ENCODE measurements at regions not wholly inside any gene's neighbourhood (a gene's known extent, or its start where the extent isn't known, plus 50 kb on each side); places are given as distances from the start of the nearest gene placed in this dataset.

DNA sequence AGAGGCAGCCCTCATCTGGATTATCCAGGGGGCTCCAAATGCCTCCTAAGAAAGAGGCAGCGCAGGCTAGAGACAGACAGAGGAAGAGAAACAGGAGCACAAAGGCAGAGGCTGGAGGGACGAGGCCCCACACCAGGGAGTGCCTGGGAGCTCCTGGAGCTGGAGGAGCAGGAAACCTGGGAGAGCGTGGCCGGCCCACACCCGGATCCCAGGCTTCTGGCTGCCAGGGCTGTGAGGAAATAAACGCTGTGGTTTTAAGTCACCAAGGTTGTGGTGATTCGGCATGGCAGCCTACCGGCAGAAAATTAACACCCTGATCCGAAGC, 165.5 kb downstream of the OLFM1 start:
- DNase-seq (ENCODE audit: low read depth) = no peak

DNA sequence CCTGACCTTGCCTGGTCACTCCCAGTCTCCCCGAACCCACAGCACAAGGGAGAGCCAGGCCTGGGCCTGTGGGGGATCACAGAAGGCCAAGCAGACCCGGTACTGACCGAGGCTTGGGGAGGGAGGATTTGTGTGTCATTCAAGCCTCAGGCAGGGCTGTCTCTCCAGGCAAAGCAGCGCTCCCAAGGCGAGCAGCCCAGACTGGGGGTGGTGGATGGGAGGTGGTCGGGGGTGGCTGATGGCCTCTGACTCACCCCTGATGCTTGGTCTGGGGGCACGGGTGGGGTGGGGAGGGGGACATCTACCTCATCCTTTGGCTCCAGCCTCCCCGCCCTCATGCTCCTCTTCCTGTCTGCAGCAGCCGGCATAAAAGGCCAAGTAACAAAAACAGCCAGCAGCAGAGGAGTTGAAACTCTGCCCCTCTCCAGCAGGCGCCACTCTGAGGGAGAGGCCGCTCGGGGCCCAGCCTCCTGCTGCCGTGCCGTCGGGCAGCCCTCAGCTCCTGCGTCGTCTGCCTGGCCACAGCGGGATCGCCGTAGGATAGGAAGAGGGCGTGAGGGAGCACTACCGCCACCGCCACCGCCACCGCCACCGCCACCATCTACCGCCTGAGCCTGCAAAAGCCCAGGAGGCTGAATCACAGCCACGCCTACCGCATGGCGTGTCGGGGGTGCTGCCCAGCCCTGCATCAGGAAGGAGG, 166.0 kb downstream of the OLFM1 start:
- DNase-seq (ENCODE audit: low read depth) = no peak

DNA sequence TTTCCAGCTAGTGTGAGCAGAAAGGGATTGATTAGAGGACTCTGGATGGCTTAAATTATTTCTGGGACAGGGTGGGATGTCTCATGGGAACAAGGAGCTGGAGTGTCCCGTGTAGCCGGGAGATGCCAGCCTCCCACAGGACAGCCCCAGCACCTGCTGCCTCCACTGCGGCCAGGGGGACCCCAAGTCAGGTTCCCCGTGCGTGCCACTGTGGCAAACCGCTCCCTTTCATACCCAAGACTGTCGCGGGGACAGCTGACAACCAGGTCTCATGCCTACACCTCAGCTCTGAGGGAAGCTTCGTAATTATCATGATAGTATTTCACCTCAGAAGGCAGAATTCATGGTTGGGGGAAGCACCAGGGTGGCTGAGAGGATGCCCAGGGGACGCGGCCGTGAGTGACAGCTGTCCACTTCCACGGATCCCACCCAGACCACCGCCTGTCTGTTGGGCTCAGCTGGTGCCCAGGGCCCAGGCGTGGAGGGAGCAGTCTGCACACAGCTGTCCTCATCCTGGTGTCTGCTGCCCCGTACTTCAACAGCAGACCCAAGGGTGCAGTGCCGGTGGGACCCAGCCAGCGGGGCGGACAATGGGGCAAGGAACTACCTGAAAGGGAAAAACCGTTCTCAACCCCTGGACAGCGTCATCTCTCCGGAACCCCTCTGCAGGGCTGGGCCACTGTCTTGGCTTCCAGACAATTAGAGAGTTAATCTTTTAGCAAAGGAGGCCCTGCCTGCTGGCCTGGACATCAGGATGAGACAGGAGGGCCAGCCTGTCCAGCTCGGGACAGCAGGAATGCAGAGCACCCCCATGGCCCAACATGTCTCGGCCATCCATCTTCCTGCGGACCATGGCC, 166.9 kb downstream of the OLFM1 start:
- no peak for DNase-seq (ENCODE audit: low read depth)

DNA sequence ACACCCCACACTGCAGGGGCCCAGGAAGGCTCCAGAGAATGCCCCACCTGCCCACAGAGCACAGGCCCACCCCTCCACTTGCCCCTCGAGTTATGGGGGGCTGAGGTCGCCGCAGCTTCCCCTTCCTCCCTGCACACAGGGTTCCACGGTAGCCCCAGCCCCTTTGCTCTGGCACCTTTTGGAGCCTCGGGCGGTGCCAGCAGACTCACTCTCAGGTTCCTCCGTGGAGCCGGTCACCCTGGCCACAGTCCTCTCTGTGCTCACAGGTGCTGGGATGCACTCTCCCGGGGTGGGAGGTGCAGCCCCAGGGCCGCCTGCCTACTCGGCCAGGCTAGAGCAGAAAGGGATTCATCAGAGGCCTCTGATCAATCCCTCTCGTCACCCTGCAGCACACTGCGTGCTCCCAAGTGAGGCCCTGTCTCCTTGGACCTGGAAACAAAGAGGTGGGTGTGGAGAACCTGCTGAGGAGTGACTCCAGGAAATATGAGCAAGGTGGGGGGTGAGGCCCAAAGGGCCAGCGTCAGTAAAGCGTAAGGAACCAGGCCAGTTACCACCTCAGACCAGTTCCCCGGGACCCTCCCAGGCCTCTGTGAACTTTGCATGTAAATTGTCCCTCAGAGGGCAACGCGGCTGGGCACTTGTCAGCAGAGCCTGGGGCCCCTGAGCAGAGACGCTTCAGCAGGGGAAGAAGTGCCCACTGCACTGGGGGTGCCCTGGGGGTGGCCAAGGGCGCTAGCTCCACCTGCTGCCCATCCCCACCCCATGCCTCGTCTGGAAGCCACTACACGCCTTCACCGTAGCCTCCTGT, 167.8 kb downstream of the OLFM1 start:
- no peak for DNase-seq (ENCODE audit: low read depth)

DNA sequence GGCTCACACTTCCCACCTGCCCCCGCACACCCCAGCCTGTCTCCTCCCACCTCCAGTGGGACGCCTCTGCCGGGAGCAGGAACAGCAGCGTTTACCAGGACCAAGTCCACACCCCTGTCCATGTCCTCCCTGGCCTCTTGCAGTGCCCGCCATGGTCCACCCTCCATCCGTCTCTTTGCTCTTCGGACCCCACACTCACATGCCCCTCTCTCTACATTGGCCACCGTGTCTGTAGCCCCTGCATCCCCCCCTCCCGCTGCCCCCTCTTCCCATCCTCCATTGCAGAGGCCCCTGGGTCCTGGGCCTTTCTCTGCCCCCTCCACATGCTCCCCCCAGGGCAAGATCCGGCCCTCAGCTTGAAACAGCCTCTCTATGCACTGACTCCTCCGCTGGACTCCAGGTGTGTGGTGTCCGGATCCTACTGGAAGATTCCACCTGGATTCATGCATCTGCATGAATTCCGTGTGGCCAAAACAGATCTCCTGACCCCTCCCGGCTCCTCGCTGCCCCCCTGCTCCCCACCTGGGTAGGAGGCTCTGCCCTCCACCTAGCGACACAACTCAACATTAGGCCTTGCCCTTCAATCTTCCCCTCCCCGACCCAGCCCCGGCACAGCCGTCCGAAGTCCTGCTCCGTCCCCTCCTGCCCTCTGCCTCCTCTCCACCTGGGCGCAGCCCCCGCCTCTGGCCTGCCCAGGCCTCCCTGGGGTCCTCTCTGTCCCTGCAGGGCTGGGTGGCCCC, 168.5 kb downstream of the OLFM1 start:
- DNase-seq (ENCODE audit: low read depth) = no peak

DNA sequence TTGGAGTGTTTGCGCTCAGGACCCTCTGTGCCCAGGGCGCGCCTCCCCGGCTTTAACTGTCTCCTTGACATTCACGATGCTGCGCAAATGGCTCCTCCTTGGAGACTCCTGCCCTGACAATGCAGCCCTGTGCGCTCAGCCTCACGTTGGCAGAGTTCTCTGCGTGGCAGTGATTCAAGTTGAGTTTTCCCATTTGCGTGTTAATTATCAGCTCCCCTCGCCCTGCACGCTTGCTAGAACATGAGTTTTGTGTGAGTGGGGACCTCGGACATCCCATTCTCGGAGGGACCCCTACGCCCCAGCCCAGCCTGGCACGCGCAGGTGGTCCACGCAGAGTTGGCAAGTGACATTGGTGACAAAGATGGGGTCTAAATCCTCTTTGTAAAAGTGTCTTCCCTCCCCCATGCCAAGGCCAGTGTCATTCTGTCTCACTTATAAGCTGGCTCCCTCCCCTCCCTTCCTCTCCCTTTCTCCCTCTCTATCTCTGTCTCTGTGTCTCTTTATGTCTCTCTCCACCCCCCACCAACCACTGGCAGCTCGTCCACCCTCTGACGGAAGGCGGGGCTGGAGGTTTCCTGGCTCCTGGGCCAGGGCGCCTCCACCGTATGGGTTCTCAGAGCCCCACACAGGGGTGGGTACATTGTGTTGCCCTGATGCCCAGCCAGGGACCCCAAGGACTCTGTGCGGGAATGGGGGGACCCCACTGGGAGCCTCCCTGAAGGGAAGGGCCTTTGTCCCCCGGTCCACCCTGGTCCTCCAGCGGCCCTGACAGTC, 169.3 kb downstream of the OLFM1 start:
- DNase-seq (ENCODE audit: low read depth) = no peak

DNA sequence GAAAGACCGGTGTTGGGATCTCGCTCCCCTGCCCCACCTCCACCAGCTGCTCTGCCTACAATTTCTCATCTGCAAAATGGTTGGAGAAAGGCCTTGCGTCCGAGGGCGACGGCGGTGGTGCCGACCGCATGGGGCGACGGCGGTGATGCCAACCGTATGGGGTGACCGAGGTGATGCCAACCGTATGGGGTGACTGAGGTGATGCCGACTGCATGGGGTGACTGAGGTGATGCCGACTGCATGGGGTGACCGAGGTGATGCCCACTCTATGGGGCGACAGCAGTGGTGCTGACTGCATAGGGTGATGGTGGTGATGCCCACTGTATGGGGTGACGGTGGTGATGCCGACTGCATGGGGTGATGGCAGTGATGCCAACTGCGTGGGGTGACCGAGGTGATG, 171.0 kb downstream of the OLFM1 start:
- no peak for DNase-seq (ENCODE audit: low read depth)

DNA sequence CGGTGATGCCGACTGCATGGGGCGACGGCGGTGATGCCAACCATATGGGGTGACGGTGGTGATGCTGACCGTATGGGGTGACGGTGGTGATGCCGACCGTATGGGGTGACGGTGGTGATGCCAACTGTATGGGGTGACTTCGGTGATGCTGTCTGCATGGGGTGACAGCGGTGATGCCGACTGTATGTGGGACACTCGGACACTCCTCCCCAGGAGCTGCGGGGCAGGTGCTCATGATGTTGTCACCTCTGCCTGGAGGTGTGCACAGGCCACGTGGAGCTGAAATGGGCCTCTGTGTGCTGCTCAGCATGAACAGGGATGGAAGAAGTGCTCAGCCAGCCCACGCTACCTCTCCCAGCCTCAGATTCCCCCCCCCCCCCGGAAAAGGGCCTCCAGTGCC, 171.8 kb downstream of the OLFM1 start:
- DNase-seq (ENCODE audit: low read depth) = no peak

DNA sequence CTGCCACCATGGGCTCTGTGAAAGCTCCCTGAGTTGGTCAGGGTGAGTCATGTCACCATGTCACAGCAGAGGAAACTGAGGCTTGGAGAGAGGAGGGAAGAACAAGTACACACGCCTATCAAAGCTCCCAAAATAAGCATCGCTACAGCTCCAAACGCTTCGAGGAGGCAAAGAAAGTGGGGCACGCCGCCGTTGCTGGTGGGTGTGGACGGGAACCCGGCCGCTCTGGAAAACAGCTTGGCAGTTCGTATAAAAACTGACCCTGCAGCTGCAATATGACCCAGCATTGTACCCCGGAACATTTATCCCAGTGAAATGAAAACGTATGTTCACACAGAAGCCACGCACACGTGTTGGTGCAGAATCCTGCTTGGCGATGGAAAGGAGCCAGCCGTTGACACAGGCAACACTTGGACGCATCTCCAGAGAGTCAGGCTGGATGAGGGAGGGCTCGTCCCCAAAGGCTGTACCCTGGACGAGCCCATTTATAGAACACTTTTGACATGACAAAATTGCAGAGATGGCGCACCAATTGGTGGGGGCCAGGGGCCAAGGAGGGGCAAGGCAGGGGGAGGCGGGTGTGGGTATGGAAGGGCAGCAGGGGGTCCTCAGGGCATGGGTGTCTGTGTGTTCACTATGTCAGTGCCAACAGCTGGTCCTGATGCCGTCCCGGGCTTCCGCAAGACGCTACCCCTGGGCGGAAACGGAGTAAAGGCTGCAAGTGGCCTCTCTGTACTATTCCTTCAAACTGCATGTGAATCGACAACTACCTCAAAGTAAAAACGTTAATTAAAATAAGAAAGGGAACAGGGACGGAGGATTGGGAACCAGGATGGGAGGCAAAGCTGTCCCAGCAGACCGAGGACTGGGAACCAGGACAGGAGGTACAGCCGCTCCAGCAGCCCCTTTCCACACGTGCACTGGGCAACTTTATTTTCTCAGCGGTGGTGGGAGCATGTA, 173.0 kb downstream of the OLFM1 start:
- DNase-seq (ENCODE audit: low read depth) = no peak

DNA sequence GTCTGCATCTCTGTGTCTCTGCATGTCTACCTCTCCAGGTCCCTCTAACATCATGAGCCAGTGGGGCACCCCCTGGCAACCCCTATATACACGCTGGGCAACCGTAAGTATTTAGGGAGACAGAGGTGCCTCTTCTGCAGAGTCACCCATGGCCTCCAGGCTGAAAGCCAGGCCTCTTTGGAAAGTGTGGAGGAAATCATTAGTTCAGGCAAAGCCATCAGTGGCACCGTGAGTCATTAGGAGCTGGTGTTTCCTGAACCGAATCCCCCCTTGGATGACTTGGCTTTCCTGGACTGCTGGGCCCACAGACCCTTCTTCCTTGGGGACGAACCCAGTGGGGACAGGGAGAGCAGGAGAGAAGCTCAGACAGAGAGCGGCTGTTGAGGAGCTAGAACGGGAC, 174.8 kb downstream of the OLFM1 start:
- DNase-seq (ENCODE audit: low read depth) = no peak

DNA sequence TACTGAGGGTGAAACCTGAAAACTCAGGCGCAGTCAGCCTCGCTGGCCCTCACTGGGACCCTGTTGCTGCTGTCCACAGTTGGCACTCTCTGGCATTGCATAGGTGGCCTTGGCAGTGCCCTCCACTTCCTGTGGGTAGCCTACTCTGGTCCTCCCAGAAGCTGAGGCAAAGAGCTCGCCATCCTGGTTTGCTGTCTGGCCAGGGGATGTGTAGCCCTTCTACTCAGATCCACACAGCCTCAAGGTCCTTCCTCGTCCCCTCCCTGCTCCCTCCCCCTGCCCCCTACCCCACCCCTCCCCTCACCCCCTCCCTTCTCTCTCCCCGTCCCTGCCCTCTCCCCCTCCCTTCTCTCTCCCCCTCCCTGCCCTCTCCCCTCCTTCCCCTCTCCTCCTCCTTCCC, 176.0 kb downstream of the OLFM1 start:
- no peak for DNase-seq (ENCODE audit: low read depth)

DNA sequence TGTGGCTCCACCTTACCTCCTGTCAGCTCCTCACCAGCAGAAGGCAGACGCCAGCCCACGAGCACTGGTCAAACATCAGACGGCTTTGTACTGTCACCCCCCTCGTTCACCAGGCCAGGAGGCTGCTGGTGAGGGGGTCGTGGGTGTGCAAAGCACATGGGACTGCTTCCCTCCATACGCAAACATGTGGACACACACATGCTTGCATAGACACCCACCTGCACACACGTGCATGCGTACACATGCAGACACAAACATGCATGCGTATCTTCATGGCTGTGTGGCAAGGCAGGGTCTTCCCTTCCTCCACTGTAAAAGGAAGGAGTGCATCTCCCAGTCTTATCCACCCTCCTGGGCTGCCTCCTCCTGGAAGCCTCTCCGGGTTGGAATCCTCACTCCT, 178.5 kb downstream of the OLFM1 start:
- DNase-seq (ENCODE audit: low read depth) = no peak

DNA sequence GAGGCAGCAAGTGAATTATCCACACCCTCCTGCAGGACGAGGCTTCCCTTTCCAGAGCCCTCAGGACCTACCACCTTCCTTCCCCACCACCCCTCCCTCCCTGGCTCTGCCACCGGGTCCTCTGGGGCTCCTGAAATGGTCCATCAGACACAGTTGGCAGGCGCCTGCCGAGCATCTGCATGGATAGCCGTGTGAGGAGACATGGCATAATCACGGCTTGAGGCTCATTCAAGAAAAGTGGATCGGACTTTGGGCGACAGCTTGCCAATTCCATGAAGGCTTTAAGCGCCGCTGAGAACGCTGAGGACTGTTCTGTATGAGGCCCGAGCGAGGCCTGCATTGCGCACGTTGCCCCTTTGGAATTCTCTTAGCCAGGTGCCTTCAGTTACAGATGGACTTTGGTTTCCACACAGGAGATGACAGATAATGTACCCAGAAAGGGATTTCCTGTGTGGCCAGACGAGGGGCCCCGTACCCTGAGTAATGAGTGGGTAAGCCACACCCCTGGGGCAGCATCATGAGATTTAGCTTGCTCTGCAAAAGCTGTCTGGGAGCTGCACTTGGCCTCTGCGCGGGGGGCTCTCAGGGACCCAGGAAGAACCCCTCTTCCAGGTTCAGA, 179.8 kb downstream of the OLFM1 start:
- DNase-seq (ENCODE audit: low read depth) = no peak

DNA sequence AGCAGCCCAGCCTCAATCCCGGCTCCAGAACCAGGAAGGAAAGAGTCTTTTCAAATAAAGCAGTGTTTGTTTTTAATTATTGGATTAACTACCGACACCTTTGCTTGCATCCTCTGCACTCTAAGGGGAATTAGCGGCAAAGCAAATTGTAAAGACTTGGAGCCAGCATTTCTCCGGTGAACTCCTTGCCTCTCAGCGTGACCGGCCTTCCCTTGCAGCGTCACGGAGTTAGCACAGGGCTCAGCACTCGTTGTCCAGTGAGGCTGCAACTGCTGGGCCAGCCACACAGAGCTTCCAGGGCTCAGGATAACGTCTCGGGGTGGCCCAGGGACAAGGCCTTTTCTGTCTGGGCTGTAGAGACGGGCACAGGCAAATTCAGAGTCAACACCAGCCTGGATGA, 180.6 kb downstream of the OLFM1 start:
- no peak for DNase-seq (ENCODE audit: low read depth)

DNA sequence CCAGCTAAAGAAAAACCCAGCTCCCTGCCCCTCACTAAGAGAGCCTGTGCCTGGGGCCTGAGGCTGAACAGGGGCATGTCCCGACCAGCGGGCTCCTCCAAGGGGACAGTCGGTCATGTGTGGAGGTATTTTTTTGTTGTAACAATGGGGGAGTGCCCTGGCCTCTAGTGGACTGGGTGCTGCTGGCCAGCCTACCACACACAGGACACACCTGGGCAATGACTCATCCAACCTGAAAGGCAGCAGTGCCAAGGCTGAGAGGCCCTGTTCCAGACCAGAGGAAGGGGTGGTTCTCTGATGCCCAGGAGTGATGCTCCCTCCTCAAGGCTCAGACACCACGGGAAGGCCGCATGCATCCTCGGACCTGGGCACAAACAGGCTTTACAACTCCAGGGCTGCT, 181.5 kb downstream of the OLFM1 start:
- DNase-seq (ENCODE audit: low read depth) = no peak

DNA sequence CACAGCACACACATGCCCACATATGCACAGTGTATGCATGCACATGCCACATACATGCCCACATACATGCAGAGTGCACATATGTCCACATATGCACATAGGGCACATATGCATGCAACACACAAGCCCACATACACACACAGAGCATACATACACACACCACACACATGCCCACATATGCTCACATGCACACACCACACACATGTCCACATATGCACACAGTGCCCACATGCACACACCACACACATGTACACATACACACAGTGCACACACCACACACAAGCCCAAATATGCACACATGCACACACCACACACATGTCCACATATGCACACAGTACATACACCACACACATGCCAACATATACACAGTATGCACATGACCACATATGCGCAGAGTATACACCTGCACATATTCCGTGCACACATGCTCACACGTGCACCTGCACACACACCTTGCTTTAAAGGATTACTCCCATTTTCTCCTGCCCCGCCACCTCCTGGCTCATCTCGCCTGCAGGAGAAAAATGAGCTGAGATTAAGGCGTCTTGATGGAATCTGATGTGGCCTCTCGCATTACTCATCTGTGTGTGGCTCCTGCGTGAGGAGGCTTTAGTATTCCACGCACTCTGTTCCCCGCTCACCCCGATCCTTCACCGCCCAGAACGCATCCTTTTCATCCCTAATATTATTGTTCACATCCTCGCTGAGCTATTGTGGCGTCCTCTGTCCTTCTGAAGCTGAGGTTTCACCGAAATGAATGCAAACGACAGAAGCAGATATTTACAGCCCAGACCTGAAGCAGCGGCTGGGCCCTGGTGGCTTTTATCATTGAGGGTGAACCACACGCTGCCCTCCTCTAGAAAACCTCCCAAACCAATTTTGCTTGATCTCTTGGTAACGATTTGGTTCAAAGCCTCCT, 182.7 kb downstream of the OLFM1 start:
- no peak for DNase-seq (ENCODE audit: low read depth)

DNA sequence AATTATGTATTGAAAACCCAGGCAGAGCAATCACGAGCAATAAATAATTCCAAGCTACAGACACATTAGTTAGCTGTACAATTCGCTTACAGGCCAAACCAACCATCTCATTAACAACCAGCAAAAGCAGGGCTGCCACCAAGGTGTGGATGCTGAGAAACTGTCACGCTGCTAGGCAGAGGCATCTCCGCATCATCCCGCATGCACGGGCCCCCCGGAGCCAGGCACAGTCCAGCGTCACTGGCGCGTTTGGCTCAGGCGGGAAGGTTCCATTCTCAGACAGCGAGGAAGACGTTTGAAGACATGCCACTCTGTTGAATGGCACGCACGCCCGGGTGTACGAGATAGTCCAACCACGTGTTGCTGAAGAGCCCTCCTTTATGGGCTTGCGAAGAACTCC, 184.0 kb downstream of the OLFM1 start:
- no peak for DNase-seq (ENCODE audit: low read depth)

DNA sequence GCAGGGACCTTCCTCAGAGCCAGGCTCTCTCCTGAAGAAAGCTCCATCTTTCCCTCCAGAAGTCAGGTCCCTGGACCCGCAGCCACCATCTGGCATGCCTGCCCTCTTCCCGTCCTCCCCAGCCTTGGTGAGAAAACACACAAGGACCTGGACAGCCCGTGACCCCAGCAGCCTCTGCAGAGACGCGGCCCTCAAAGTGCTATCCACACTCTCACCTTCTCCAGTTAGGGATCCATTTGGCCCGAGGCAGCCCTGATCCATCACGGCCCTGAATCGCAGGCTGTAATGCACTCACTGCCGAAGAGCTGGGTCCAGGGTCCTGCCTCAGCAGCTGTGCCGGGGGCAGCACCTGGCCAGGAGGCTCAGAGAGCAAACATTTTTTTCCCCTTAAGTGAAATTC, 185.1 kb downstream of the OLFM1 start:
- no peak for DNase-seq (ENCODE audit: low read depth)

DNA sequence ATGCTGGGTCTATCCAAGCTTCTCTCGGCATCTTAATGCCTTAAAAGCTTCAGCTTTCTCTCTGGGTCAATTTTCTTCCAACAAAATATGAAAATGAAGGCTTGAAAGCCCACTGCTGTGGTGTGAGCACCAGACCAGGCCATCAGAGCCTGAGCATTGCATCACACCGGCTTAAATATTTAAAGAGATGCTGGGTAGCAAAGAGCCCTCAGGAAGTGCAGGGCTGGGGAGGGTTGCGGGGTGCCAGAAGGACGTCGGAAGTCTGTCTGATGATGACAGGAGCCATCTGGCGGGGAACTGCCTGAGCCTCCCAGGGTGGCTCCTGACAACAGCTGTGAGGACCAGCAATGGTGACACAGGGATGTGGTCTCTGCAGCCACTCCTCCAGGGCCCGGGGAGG, 185.5 kb downstream of the OLFM1 start:
- DNase-seq (ENCODE audit: low read depth) = no peak

All from iris pigment epithelial cell (primary cell).